Inflammatory macrophage treated with lipopolysaccharide for 1 hour (primary cell): ENCODE measurements at regions not wholly inside any gene's neighbourhood (a gene's known extent, or its start where the extent isn't known, plus 50 kb on each side); places are given as distances from the start of the nearest gene placed in this dataset.

Experiments
- DNase-seq, 2 donors: peaks; one replicate each; pipeline ENCODE4 v3.0.0-alpha.2; 2020 to 2022

DNA sequence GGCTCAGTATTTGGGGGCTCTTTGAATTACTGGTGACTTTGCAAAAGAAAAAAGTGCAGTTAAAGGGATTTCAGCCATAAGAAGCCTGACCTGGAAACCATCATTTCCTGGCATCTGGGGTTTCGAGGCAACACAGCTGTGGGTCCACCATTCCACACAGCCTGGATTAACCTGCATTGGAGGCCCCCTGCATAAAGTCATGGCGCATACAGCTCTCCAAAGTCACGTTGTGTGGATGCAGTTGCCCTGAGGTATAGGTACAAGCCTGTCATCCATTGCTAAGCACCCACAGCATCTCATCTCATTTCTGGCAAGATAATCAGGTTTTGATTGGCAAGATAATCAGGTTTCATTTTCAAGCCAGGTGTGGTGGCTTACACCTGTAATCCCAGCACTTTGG is 54.5 kb upstream of the TAGAP start:
- no peak for DNase-seq

DNA sequence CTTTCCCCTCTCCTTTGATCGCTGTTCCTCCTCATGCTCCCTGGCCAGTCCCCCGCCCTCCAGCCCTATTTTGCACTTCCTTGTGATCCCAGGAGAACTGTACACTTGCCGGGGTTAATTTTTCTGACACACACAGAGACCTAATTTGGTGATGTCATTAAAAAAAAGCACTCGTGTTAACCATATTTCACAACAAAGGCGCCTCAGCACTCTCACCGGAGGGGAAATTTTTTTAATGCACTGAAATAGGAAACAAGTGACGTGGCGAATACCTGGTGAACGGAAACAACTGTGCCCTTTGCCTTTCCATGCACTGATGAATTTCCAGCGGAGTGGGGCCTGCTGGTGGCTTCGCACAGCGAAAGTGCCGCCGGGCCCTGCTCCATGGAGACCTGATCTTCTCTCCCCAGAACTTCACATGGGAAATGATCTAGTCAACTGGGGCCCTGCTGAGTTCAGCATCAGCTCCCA is 53.9 kb upstream of the TAGAP start:
- peak; percentile 61 to 73 for DNase-seq

DNA sequence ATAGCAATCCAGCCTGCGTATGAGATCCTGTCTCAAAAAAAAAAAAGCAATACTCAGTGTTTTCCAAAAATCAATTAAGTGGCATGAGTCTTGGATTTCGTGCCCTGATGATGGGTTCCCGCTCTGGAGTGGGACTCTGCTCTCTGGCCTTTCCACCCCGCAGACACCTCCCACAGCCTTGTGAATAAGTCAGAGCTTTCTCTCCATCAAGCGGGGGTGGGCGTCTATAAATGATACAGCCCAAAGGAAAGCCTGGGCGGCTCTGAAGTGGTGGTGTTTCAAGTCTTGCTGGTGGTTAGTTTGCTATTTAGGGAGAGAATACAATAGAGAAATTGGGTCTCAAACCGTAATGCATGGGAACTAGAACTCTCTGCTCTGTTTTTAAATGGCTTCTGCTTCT is 52.5 kb upstream of the TAGAP start:
- no peak for DNase-seq

DNA sequence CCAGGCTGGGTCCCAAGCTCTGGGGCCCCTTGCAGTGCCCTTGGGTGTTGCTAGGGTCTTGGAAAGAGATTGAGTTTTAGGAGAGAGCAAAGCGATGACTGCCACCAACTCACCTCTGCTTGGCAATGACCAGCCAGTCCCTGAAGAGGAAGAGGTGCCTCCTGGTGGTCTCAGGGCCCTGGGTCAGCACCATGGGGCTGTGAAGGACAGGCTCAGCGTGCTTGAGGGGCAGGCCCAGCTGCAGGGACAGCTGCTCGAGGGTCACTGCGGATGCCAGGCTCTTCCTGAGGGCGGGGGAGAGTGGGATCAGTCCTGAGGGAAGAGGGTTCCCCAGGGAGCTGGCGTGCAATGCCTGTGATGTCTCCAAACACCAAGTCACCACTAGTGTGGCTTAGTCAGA is 50.8 kb upstream of the TAGAP start:
- no peak for DNase-seq

DNA sequence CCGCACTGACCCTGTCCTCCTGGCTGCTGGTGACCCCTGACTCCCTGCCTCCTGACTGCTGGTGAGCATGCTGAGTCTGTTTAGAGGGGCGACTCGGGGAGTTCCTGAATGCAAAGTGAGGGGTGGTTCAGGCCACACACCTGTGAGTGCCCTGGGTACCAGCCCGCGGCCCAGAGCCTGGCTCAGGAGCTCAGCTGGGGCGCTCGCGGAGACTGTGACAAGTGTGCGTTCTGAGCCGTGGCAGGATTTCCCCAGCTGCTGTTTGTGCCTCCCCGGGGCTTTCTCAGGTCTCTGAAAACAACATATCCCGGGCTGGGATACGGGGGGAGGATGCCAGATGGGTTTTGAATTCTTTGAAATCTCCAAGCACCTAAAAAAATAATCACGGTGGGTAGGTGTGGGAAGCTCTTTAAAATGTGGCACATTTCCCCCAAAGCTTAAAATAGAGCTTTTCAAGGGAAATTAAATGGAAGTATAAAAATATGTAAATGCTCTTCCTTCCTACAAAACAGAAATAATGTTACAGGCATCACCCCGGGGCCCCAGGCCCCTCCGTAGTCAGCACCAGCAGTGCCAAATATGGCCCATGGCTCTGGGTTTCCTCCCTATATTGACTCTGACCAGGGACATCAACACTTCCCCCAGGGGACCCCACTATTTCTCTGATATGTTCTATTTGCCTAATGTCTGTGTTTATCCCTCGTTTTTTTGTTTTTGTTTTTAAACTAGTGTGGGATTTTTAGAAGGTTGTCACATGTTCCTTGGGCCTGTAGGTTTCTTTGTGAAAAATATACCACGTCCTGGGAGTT is 49.9 kb upstream of the TAGAP start:
- DNase-seq = no peak
